HG03521 (cell line): ENCODE measurements at regions not wholly inside any gene's neighbourhood (a gene's known extent, or its start where the extent isn't known, plus 50 kb on each side); places are given as distances from the start of the nearest gene placed in this dataset.

ENCODE experiments used
- ATAC-seq: cut with Tn5 transposase; IDR thresholded peaks from one replicate; pipeline ENCODE4 v1.9.1; 2021; ENCODE audit warnings: mild to moderate bottlenecking, moderate library complexity; ENCODE audit not compliant: unreplicated experiment

DNA sequence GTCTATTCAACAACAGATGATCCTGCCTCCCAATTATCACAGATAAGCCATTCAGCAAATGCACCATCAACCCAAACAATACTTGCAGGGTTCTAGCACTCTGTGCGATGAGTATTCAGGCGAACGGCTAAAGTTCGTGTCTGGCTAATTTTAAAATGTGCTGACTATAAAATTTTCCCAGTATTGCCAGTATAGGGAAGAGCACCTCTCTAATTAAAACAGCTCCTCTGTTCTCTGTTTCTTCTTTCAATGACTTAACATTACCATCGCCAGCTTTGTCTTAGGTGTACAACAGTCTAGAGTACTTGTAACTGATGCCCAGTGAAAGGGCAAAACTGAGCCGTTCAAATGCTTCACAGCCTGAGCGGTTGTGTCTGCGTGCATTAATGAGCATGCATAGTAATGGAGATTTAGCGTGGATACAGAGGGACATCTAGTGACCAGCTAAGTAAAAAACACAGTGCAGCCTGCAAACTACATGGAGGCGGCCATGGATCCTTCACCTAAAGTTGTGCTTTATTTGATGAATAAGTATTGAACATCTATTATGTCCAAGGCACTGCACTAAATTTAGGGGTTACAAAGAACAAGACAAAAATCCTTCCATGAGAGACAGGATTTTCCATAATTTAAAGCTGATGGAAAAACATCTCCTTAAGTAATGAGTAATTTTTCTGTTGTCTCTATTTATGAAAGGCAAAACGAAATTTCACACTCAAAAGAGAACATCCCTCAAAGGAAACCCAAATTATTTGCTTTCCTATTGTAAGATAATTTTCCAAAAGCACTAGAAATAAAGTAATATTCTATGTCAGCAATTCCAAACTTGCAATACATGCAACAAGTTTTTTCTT, 120.0 kb downstream of the SETD4 start:
- no peak for ATAC-seq

- ATAC-seq: no peak
Observed at GRCh38 chr21:35938446-35938845, 121.9 kb downstream of the SETD4 start.

GRCh38 chr21:35933466-35933865, 126.9 kb downstream of the SETD4 start:
- ATAC-seq: no peak

DNA sequence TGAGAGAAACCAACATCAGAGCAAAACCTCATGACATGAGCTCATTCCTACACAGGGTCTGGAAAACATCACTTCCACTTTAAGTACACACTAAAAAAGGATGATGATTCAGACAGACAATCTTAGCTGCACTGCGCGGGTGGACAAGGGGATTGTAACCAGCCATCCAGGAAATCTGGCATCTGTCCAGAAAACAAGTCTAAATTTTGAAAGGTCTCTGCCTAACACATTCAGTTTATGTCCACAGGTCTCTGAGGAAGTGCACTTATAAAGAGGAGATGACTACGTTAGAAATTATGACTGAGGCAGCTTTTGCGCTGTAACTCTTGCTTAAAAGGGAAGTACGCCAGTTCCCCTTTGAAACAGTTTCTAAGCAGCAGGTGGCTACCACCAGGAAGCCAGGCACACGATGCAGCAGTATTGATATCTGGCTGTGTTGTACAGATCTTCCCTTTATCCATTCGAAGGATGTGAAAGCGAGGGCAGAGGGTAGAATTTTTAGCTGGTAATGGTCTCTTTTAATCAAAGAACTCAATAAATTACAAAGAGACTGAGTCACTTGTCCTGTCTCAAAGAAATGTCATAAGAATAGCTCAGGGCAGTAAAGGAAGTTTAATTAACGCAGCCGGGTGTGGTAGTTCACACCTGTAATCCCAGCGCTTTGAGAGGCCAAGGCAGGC, 128.0 kb downstream of the SETD4 start:
- peak; percentile 66 for ATAC-seq

DNA sequence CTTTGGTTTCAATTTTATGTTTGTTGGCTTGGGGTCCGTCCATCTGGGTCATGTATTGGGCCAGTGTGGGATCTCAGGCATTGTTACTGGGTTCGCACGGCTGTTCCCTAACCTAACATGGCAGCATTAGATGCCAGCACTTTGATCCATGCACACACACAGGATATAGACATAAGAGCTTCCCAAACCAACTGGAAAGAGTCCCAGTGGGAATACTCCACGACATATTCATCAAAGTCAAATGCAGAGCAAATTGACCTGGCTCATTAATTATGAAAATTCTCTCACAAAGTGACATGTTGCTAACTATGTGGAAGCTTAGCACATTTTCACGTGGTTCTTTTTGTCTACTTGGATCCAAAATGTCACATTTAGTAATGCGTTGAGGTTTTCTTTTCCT, 130.4 kb downstream of the SETD4 start:
- ATAC-seq: no peak

DNA sequence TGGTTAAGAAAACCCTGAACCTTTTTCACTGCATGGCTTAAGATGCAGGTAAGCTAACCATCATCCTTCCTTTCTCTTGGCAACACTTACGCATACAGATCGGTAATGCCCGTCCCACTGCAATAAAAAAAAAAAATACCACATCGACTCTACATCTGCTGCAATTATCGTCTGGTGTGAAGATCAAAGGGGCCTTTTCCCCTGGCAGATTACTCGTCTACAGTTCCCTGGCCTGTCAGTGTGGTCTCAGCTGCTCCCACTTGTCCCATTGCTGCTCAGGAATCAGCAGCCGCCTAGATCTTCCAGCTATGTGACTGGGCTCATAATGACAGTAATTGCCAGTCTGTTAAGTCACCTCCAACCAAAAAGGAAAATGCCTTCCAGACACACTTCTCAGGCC, 133.1 kb downstream of the SETD4 start:
- no peak for ATAC-seq

GRCh38 chr21:35926003-35926740, 134.2 kb downstream of the SETD4 start:
- ATAC-seq: no peak

DNA sequence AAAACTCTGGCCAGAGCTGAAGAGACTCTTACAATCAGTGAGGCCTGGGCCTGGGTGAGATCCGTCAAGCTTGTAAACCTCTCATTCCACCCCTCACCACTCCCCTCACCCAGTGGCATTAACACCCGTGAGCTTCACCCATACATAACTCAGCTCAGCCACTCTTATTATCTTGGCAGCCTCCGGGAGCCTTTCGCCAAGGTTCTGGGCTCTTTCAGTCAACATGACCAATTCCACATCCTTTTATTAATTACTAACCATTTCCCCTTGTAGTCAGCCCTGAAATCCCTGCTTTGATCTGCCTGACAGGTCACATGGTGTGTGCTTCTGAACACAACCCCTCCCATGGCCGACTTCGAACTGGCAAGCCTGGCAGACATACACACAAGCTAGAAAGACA, 134.8 kb downstream of the SETD4 start:
- no peak for ATAC-seq

GRCh38 chr21:35924714-35925301, 135.5 kb downstream of the SETD4 start:
- ATAC-seq: no peak

DNA sequence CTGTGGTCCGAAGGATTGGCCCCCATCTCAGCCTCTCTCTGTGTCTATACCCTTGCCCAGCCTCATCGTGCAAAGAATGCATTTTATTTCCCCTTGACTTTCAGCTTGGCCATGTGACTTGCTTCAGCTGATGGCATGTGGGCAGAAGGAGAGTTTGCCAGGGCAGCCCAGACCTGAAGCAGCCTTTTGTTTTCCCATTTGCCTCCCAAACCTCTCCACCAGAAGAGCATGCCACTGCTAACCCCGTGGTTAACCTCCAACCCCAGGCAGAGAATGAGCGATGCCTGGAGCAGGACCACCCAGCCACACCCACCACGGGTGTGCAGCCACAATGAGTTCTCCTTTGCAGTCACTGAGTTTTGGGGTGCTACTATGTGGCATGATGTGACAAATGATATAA, 136.4 kb downstream of the SETD4 start:
- no peak for ATAC-seq

GRCh38 chr21:35922618-35923017, 137.7 kb downstream of the SETD4 start:
- no peak for ATAC-seq

- ATAC-seq: no peak
Observed at GRCh38 chr21:35921471-35921870, 138.9 kb downstream of the SETD4 start.

DNA sequence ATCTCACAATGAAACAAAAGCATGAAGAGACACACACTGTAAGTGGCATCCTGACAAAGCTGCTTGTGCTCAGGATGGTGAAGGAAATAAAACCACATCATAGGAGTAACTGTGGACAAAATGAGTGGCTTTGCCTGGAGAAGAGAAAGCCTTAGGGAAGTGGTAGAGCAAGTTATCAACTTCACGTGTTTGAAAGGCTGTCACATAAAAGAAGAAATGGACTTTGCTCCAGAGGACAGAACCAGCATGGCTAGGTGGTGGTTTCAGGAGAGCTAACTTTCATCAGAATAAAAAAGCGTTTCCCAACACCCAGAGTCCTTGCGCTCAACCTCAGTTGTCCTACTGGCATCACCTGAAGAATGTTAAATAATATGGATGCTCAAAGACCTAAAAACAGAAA, 139.9 kb downstream of the SETD4 start:
- no peak for ATAC-seq

GRCh38 chr21:35915030-35915429, 145.3 kb downstream of the SETD4 start:
- ATAC-seq: no peak

- ATAC-seq: no peak
Observed at GRCh38 chr21:35911412-35912191, 148.7 kb downstream of the SETD4 start.

DNA sequence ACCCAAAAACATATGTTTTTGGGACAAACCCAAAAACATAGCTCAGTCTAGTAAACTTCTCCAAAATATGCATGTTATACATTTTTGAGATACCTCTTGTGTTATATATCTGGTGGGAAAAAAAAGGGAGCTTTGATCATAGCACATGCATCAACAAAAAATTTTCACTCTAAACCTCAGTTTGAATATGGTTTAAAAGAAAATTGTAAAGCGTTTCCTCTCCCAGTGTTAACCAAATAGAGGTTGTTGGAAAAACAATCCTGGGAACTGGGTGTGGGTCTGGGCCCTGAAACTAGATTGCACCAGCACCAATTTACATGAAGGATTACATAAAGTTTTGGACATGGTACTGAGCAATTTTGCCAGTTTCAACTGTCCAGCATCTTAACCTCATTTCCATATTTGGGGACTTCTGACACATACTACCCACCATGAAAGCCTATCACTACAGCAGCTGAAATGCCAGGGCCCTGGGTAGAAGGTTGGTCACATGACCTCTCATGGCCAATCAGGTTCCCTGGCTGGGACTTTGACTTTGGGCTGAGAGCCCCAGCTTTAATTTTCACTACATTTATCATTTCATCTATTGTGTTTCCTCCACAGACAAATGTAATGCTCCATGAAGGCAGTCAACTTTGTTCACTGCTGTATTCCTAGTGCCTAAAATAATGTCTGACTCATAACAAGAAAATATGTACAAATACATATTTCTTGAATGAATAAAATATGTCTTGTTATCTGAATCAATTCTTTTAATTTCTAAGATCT, 150.7 kb downstream of the SETD4 start:
- no peak for ATAC-seq

- ATAC-seq: no peak
Observed at GRCh38 chr21:35908311-35909078, 151.8 kb downstream of the SETD4 start.

DNA sequence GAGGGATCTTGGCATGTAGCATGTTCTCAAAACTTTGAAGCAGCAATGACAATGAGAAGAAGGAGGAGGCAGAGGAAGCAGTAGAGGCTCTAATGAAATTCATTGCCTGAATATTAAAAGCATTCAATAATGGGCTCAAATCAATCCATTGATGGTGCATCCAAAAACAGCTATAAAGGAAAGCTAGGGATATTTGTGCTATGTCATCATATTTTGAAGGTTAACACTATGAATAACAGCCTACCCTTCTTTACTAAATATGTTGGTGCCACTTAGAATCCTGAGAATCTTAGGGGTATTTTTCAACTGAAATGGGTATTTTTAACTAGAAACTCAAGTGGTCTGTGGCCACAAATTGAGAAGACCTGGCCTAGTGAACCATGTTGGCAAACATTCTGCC, 153.7 kb downstream of the SETD4 start:
- ATAC-seq: no peak

- ATAC-seq: no peak
Observed at GRCh38 chr21:35905963-35906345, 154.4 kb downstream of the SETD4 start.
